ENCODE measurements at regions not wholly inside any gene's neighbourhood (a gene's known extent, or its start where the extent isn't known, plus 50 kb on each side); places are given as distances from the start of the nearest gene placed in this dataset.

DNA sequence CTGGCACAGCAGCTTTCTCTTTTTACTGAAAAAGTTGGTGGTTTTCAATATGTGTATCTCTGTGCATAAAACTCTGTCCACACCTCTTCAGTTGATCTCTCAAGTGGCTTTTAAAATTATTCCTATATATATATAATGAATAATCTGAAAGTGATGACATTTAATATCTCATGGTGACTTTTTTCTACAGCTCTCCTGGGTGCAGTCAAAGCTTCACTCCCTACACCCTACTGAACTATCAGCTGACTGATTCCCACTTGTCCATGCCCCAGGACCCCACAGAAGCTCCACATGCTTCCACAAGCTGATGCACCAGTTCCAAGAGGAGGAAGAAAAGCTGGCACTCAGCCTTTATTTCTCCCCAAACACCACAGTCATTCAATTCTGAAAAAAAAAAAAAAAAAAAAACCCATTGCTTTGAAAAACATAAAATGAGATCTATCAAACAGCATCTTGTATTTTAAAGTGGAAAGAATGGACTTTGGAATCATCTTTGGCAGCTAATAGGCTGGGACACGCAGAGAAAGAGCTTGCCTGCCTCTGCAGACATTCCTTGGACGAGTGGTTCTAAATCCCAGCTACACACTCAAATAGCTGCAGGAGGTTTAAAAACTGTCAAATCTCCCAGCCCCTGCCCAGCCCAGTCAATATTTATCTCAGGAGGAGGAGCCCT, 75.3 kb upstream of the GDF10 start:
- TF ChIP-seq, protein P1, sequence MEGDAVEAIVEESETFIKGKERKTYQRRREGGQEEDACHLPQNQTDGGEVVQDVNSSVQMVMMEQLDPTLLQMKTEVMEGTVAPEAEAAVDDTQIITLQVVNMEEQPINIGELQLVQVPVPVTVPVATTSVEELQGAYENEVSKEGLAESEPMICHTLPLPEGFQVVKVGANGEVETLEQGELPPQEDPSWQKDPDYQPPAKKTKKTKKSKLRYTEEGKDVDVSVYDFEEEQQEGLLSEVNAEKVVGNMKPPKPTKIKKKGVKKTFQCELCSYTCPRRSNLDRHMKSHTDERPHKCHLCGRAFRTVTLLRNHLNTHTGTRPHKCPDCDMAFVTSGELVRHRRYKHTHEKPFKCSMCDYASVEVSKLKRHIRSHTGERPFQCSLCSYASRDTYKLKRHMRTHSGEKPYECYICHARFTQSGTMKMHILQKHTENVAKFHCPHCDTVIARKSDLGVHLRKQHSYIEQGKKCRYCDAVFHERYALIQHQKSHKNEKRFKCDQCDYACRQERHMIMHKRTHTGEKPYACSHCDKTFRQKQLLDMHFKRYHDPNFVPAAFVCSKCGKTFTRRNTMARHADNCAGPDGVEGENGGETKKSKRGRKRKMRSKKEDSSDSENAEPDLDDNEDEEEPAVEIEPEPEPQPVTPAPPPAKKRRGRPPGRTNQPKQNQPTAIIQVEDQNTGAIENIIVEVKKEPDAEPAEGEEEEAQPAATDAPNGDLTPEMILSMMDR (IDR thresholded peaks at IDR 0.05): no peak
- Mint-ChIP-seq H3K36me3 (ENCODE audit: low read depth) (peaks cover 5% of the 10 kb centered on the region; the same call in 1 of the 2 replicates), H3K9me3 (peaks cover 5% of the 10 kb centered on the region; the same call in 1 of the 2 replicates), H3K4me1 (ENCODE audit: low read depth) (no peaks in the 10 kb centered on the region), H3K27me3 (ENCODE audit: insufficient read depth) (peaks cover 54% of the 10 kb centered on the region), H3K4me3 (no peak overlapping the region), H3K27ac (no peak overlapping the region)
- DNase-seq: no peak

DNA sequence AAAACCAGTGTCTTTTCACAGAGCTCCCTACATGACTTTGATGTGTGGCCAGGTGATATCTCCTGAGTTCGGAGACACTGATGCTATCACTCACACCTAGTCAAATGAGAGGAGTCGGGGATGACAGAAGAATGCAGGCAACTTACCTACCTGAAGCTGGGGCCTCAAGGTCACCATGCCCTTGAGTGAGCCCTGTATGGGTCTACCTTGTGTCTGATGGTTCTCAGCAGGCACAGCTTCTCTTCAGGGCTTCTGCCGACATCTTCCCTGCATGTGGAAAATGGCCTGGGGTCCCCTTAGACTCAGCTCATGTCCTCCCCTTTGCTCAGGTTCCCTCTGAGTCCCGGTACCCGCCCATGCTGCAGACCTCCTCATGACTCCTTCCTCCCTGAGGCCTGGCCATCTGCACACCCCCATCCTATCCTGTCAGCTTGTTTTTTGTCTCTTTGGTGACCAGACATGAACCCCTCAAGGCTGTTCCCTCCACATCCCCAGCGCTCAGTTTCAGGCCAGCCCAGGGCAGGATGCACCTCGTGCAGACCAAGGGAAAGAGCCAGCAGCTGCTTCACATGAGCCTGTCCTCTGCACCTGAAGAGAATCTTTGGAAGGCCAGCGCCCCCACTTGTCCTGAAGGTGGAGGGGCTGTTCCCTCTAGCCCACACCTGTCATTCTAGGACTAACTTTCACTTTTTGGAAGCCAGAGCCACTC, 74.6 kb upstream of the GDF10 start:
- Mint-ChIP-seq H3K27me3 (ENCODE audit: insufficient read depth) (peaks cover 55% of the 10 kb centered on the region), H3K9me3 (peaks cover 5% of the 10 kb centered on the region; the same call in 1 of the 2 replicates), H3K27ac (no peak overlapping the region; the same call in 1 of the 2 replicates), H3K4me1 (ENCODE audit: low read depth) (no peaks in the 10 kb centered on the region), H3K36me3 (ENCODE audit: low read depth) (peaks cover 5% of the 10 kb centered on the region; the same call in 1 of the 2 replicates), H3K4me3 (no peak overlapping the region)
- DNase-seq: no peak
- TF ChIP-seq, protein P1 (IDR thresholded peaks at IDR 0.05): no peak

DNA sequence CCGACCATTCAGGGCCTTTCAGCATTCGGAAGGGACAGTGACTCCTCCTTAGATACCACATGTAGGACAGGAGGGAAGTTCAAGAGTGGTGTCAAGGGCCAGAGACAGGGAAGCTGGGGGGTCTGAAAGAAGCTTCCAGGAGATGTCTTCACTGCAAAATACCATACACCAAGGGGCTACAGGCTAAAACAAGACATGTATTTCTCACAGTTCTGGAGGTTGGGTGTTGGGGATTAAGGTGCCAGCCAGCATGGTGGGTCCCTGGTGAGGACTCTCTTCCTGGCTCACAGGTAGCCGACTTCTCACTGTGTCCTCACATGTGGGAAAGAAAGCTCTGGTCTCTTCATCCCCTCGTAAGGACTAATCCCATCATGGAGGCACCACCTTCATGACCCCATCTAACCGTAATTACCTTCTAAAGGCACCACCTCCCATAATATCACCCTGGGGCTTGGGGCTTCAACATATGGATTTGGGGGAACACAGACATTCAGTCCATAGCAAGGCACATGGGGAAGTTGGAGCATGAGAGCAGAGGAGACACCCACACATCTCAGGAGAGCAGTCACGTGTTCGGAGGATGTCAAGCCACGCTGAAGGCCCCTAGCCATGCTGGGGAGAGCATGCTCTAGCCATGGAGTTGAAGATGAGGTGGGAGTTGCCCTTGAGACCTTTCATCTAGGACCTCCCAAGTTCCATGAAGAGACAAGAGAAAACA, 73.9 kb upstream of the GDF10 start:
- DNase-seq: no peak
- no peak overlapping the region for H3K27ac Mint-ChIP-seq
- H3K4me3 Mint-ChIP-seq: no peak overlapping the region
- H3K4me1 Mint-ChIP-seq (ENCODE audit: low read depth): no peaks in the 10 kb centered on the region
- peaks cover 54% of the 10 kb centered on the region for H3K27me3 Mint-ChIP-seq (ENCODE audit: insufficient read depth)
- peaks cover 5% of the 10 kb centered on the region; the same call in 1 of the 2 replicates for H3K36me3 Mint-ChIP-seq (ENCODE audit: low read depth)
- peaks cover 5% of the 10 kb centered on the region; the same call in 1 of the 2 replicates for H3K9me3 Mint-ChIP-seq
- TF ChIP-seq, protein P1 (IDR thresholded peaks at IDR 0.05): no peak

DNA sequence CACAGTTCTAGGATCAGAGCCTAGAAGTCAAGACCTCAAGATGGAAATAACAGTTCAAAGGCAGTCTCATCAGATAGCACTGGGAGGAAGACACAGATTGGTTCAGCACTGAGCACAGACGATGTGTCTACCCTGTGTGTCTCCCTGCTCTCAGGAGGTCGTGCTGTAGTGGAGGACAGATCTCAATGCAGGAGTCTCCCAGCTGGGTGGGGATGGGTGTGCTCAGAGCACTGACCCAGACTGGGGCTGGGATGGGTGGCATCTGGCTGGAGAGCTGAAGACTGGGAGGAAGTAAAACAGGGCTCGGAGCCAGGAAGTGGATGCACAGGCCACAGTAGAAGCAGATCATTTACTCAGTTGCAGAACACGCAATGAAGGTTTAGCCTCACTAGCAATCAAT, 69.5 kb upstream of the GDF10 start:
- DNase-seq: no peak
- H3K4me3 Mint-ChIP-seq: no peak overlapping the region
- H3K9me3 Mint-ChIP-seq: peaks cover 5% of the 10 kb centered on the region; the same call in 1 of the 2 replicates
- H3K36me3 Mint-ChIP-seq (ENCODE audit: low read depth): peaks cover 5% of the 10 kb centered on the region; the same call in 1 of the 2 replicates
- TF ChIP-seq, protein P1 (IDR thresholded peaks at IDR 0.05): no peak
- H3K27ac Mint-ChIP-seq: no peak overlapping the region
- H3K4me1 Mint-ChIP-seq (ENCODE audit: low read depth): no peaks in the 10 kb centered on the region
- peaks cover 36% of the 10 kb centered on the region for H3K27me3 Mint-ChIP-seq (ENCODE audit: insufficient read depth)

DNA sequence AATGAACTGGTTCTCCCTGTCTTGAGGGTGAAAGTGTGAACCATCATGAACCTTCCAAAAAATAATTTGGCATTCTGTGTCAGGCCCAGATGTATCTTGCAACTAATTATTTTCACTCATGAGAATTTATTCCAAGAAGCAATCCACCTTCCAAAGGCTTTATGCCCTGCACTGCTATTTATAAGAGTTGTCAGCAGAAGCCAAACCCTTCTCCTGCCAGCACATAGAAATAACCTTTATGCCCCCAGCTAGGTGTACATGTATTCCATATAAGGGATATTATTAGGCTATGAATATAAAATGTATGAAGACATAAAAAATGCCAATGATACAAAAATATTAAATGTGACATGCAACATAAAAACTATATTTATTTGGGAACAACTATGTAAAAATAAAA, 69.0 kb upstream of the GDF10 start:
- H3K27me3 Mint-ChIP-seq (ENCODE audit: insufficient read depth): peaks cover 37% of the 10 kb centered on the region
- no peak overlapping the region for H3K27ac Mint-ChIP-seq
- H3K4me3 Mint-ChIP-seq: no peak overlapping the region
- TF ChIP-seq, protein P1 (IDR thresholded peaks at IDR 0.05): no peak
- H3K9me3 Mint-ChIP-seq: peaks cover 5% of the 10 kb centered on the region; the same call in 1 of the 2 replicates
- DNase-seq: no peak
- H3K36me3 Mint-ChIP-seq (ENCODE audit: low read depth): peaks cover 5% of the 10 kb centered on the region; the same call in 1 of the 2 replicates
- H3K4me1 Mint-ChIP-seq (ENCODE audit: low read depth): no peaks in the 10 kb centered on the region
